SK-N-MC (cell line): ENCODE measurements at regions not wholly inside any gene's neighbourhood (a gene's known extent, or its start where the extent isn't known, plus 50 kb on each side); places are given as distances from the start of the nearest gene placed in this dataset.

ENCODE experiments used
- DNase-seq: peaks from one replicate; pipeline ENCODE4 v3.0.0-alpha.2; 2011; ENCODE audit warnings: low read depth, low spot score
- H3K27ac ChIP-seq: fragments of 200-600 bp; sonication (generic); 2 replicates; pipeline ENCODE4 v1.5.1; 2016; ENCODE audit warnings: mixed run types
- H3K36me3 ChIP-seq: fragments of 200-600 bp; sonication (generic); 2 replicates; pipeline ENCODE4 v1.6.1; 2017; ENCODE audit warnings: antibody characterized with exemption, low read length, mixed read lengths; ENCODE audit not compliant: insufficient read depth
- H3K4me3 ChIP-seq: fragments of 200-600 bp; sonication (generic); 2 replicates; pipeline ENCODE4 v1.5.1; 2016
- H3K9ac ChIP-seq: fragments of 200-600 bp; sonication (generic); 2 replicates; pipeline ENCODE4 v1.8.0; 2017; ENCODE audit warnings: mixed run types, mixed read lengths; ENCODE audit not compliant: insufficient read length
- H3K9me3 ChIP-seq: fragments of 200-600 bp; sonication (generic); 2 replicates; pipeline ENCODE4 v1.6.1; 2017; ENCODE audit warnings: low read depth, mild to moderate bottlenecking, antibody characterized with exemption, low read length, moderate library complexity, mixed read lengths
- EZH2 ChIP-seq: fragments of 200-600 bp; sonication (generic); IDR thresholded peaks from one replicate; pipeline ENCODE4 v1.6.1; 2017; ENCODE audit warnings: antibody characterized with exemption
- FOXP2 ChIP-seq: optimal IDR thresholded peaks from 2 replicates; pipeline ENCODE3; 2011; ENCODE audit warnings: mild to moderate bottlenecking, moderate library complexity; ENCODE audit not compliant: insufficient read depth; ENCODE audit errors: extremely low read length, control extremely low read depth
- POLR2AphosphoS5 ChIP-seq: IDR thresholded peaks from 2 replicates; pipeline ENCODE4 v1.6.1; 2012; ENCODE audit warnings: mild to moderate bottlenecking, low read depth, low read length, borderline replicate concordance

- H3K9me3 ChIP-seq, result no peaks in the 10 kb centered on the region
- DNase-seq, result no peak
- no peak overlapping the region for H3K9ac ChIP-seq
- TF ChIP-seq EZH2 (no peak), POLR2AphosphoS5 (no peak), FOXP2 (no peak)
- no peak overlapping the region for H3K27ac ChIP-seq
- no peak overlapping the region for H3K4me3 ChIP-seq
- H3K36me3 ChIP-seq, result no peaks in the 10 kb centered on the region
These were observed 93.6 kb upstream of the TWIST2 start for GRCh38 chr2:238754259-238754658.

- Histone ChIP-seq H3K27ac (no peak overlapping the region), H3K9me3 (no peaks in the 10 kb centered on the region), H3K36me3 (no peaks in the 10 kb centered on the region), H3K4me3 (no peak overlapping the region), H3K9ac (no peak overlapping the region)
- no peak for DNase-seq
- no peak for TF ChIP-seq EZH2
- TF ChIP-seq POLR2AphosphoS5, result no peak
- TF ChIP-seq FOXP2, result no peak
These were observed 86.0 kb upstream of the TWIST2 start for GRCh38 chr2:238761868-238762267.

- Histone ChIP-seq H3K9ac (no peak overlapping the region), H3K27ac (no peak overlapping the region), H3K4me3 (no peak overlapping the region), H3K9me3 (no peaks in the 10 kb centered on the region), H3K36me3 (no peaks in the 10 kb centered on the region)
- TF ChIP-seq EZH2, result no peak
- no peak for TF ChIP-seq FOXP2
- TF ChIP-seq POLR2AphosphoS5, result no peak
- DNase-seq, result no peak
These were observed 84.4 kb upstream of the TWIST2 start for GRCh38 chr2:238763471-238763995.

GRCh38 chr2:238765590-238765989 is 82.3 kb upstream of the TWIST2 start:
- no peak overlapping the region for H3K27ac ChIP-seq
- H3K9ac ChIP-seq, result no peak overlapping the region
- no peak for TF ChIP-seq EZH2
- TF ChIP-seq POLR2AphosphoS5, result no peak
- TF ChIP-seq FOXP2, result no peak
- no peaks in the 10 kb centered on the region for H3K36me3 ChIP-seq
- H3K9me3 ChIP-seq, result no peaks in the 10 kb centered on the region
- DNase-seq, result no peak
- H3K4me3 ChIP-seq, result no peak overlapping the region

- H3K4me3 ChIP-seq, result no peak overlapping the region
- no peak for DNase-seq
- no peak overlapping the region for H3K27ac ChIP-seq
- no peaks in the 10 kb centered on the region for H3K36me3 ChIP-seq
- TF ChIP-seq FOXP2, result no peak
- no peak for TF ChIP-seq POLR2AphosphoS5
- TF ChIP-seq EZH2, result no peak
- H3K9me3 ChIP-seq, result no peaks in the 10 kb centered on the region
- H3K9ac ChIP-seq, result no peak overlapping the region
These were observed 76.7 kb upstream of the TWIST2 start for GRCh38 chr2:238771218-238771617.

- TF ChIP-seq POLR2AphosphoS5 (no peak), FOXP2 (no peak), EZH2 (no peak)
- no peak for DNase-seq
- Histone ChIP-seq H3K9ac (no peak overlapping the region), H3K36me3 (no peaks in the 10 kb centered on the region), H3K27ac (no peak overlapping the region), H3K4me3 (no peak overlapping the region), H3K9me3 (no peaks in the 10 kb centered on the region)
These were observed 76.2 kb upstream of the TWIST2 start for GRCh38 chr2:238771639-238772038.

- Histone ChIP-seq H3K9ac (no peak overlapping the region), H3K27ac (no peak overlapping the region), H3K36me3 (no peaks in the 10 kb centered on the region), H3K4me3 (no peak overlapping the region), H3K9me3 (no peaks in the 10 kb centered on the region)
- no peak for DNase-seq
- TF ChIP-seq EZH2, result no peak
- TF ChIP-seq POLR2AphosphoS5, result no peak
- TF ChIP-seq FOXP2, result no peak
These were observed 75.1 kb upstream of the TWIST2 start for GRCh38 chr2:238772635-238773297.

GRCh38 chr2:238773472-238773871 is 74.4 kb upstream of the TWIST2 start:
- Histone ChIP-seq H3K9me3 (no peaks in the 10 kb centered on the region), H3K36me3 (no peaks in the 10 kb centered on the region), H3K27ac (no peak overlapping the region), H3K9ac (no peak overlapping the region), H3K4me3 (no peak overlapping the region)
- DNase-seq, result no peak
- TF ChIP-seq FOXP2 (no peak), POLR2AphosphoS5 (no peak), EZH2 (no peak)

GRCh38 chr2:238774071-238774470 is 73.8 kb upstream of the TWIST2 start:
- no peak overlapping the region for H3K4me3 ChIP-seq
- no peak overlapping the region for H3K9ac ChIP-seq
- DNase-seq, result no peak
- H3K36me3 ChIP-seq, result no peaks in the 10 kb centered on the region
- no peak for TF ChIP-seq FOXP2
- no peak overlapping the region for H3K27ac ChIP-seq
- H3K9me3 ChIP-seq, result no peaks in the 10 kb centered on the region
